Vagina (tissue), 2 donors: ENCODE measurements at regions not wholly inside any gene's neighbourhood (a gene's known extent, or its start where the extent isn't known, plus 50 kb on each side); places are given as distances from the start of the nearest gene placed in this dataset.

Source experiments
- POLR2A ChIP-seq, 2 donors: fragments of 450-650 bp; IDR thresholded peaks; one replicate each; pipeline ENCODE4 v1.6.1; 2017; ENCODE audit warnings: antibody characterized with exemption in 2 of 2, mild to moderate bottlenecking in 2 of 2, moderate library complexity in 2 of 2
- TF ChIP-seq, protein P1 (sequence below), 3 experiments: fragments of 450-650 bp in 2 of 3; fragments of 200-600 bp in 1 of 3; sonication (generic) in 1 of 3; IDR thresholded peaks; one replicate each; pipeline ENCODE4 v1.5.1; 2017 to 2019; ENCODE audit warnings: antibody characterized with exemption in 3 of 3, mild to moderate bottlenecking in 2 of 3, moderate library complexity in 2 of 3

DNA sequence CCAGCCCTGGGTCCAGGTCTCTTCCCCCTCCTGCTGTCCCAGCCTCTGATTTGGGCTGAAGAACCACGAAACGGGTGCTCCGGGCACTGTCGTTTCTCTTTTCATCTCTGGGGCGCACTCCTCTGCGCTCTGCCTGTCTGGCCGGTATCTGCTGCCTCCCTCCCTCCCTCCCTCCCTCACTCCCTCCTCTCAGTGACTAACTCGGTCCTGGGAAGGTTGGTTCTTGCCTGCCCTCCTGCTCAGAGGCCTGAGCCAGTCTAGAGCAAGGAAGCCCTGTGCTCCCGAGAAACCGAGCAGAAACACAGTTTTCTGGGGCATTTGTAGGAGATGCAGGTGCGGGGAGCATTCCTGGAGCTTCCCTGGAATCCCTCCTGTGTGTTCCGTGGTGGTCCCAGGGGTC, 1235.2 kb downstream of the BRD1 start:
- TF ChIP-seq, protein P1, sequence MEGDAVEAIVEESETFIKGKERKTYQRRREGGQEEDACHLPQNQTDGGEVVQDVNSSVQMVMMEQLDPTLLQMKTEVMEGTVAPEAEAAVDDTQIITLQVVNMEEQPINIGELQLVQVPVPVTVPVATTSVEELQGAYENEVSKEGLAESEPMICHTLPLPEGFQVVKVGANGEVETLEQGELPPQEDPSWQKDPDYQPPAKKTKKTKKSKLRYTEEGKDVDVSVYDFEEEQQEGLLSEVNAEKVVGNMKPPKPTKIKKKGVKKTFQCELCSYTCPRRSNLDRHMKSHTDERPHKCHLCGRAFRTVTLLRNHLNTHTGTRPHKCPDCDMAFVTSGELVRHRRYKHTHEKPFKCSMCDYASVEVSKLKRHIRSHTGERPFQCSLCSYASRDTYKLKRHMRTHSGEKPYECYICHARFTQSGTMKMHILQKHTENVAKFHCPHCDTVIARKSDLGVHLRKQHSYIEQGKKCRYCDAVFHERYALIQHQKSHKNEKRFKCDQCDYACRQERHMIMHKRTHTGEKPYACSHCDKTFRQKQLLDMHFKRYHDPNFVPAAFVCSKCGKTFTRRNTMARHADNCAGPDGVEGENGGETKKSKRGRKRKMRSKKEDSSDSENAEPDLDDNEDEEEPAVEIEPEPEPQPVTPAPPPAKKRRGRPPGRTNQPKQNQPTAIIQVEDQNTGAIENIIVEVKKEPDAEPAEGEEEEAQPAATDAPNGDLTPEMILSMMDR (IDR thresholded peaks at IDR 0.05): no peak
- TF ChIP-seq POLR2A (IDR thresholded peaks at IDR 0.05): no peak
